Left cardiac atrium (tissue), 4 donors: ENCODE measurements at regions not wholly inside any gene's neighbourhood (a gene's known extent, or its start where the extent isn't known, plus 50 kb on each side); places are given as distances from the start of the nearest gene placed in this dataset.
"Not testable (repeated sequence)": the region's sequence is repeated elsewhere in the genome, so short reads cannot be mapped to it uniquely, and the experiment has no call there.

Experiments
- ATAC-seq, 2 donors: fragments of 200-7000 bp; cut with Tn5 transposase; one replicate each; pipeline ENCODE4 v1.9.1; 2020; ENCODE audit warnings: mild to moderate bottlenecking in 2 of 2, moderate library complexity in 2 of 2
- DNase-seq: peaks from one replicate; pipeline ENCODE4 v3.0.0-alpha.2; 2020
- intact Hi-C, 2 donors: fragments of 100-400 bp; cut with DNase I; formaldehyde crosslinking; loops; one replicate each; pipeline versions ENCODE4 v1.14.1 to v1.15.1; 2022 to 2023
- donor health status: DM: no; HTN: yes; CAD: no.
- donor health status: DM: no; HTN: yes; CAD: no; lungs with severe emphysema.
- donor health status: DM: yes; HTN: yes; CAD: no.
- donor health status: Dilated cardiomyopathy.

DNA sequence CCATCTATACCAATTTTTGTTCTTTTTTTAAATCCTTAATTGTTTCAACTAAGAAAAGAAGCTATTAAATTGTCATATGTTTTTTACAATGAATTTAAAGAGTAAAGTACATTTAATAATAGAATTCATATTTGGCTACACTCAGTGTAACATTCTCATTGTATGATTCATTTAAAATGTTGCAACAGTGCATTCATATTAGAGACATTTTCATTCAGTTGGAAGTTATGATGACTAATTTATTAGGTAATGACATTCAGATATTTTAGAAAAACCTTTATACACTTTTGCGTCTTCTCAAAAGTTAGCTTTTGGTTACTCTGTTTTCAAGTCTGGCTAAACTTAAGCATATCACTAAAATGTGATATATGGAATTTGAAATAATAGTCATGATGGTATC lies 887.5 kb upstream of the NRXN1 start:
- intact Hi-C loops = no loop called here
- ATAC-seq = peak in 1 of 2 donors; percentile 51

DNA sequence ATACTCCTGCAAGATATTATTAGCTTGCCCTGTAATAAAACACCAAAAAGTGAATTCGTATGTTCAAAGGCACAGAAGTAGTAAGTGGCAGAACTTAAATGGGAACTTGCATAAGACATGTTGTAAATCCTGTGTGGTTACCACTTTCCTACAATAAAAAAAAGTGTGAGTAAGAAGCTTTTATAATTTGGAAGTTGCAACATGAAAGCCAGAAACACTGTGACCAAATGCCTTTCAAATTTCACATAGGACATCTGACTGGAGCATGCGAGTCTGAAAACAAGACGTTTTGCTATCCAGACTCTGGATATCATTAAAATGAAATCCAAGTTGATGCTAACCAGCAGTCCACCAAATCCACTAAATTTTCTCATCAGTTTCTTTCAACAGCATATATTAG lies 886.2 kb upstream of the NRXN1 start:
- intact Hi-C loops = no loop called here
- DNase-seq (no peak), ATAC-seq (no peak)

More for the DNA sequence above, 887.5 kb upstream of the NRXN1 start:
- DNase-seq = no peak

- DNase-seq = no peak
- intact Hi-C loops = no loop called here
- no peak for ATAC-seq
These were observed 871.8 kb upstream of the NRXN1 start for GRCh38 chr2:51903728-51904127.

GRCh38 chr2:51899643-51900042 lies 867.7 kb upstream of the NRXN1 start:
- ATAC-seq (no peak), DNase-seq (no peak)
- intact Hi-C loops = no loop called here

DNA sequence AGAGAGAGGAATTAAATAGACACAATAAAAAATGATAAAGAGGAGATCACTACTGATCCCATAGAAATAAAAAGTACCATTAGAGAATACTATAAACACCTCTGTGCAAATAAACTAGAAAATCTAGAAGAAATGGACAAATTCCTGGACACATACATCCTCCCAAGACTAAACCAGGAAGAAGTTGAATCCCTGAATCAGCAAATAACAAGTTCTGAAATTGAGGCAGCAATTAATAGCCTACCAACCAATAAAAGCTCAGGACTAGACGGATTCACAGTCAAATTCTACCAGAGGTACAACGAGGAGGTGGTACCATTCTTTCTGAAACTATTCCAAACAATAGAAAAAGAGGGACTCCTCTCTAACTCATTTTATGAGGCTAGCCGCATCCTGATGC lies 862.7 kb upstream of the NRXN1 start:
- ATAC-seq, intact Hi-C loops: not testable (repeated sequence)

GRCh38 chr2:51888120-51888519 lies 856.2 kb upstream of the NRXN1 start:
- intact Hi-C loops = no loop called here
- DNase-seq = no peak
- no peak for ATAC-seq

More for the DNA sequence above, 862.7 kb upstream of the NRXN1 start:
- DNase-seq = not testable (repeated sequence)

DNA sequence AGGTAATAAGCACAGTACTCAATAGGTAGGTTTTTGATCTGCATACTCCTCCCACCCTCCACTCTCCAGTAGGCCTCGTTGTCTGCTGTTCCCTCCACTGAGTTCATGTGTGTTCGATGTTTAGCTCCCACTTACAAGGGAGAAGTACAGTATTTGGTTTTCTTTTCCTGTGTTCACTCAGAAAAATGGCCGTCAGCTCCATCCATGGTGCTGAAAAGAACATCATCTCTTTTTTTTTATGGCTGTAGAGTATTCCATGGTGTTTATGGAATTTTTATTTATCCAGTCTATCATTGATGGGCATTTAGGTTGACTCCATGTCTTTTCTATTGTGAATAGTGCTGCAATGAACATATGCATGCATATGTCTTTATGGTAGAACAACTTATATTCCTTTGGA lies 849.7 kb upstream of the NRXN1 start:
- no peak for DNase-seq
- ATAC-seq = no peak
- intact Hi-C loops = no loop called here

DNA sequence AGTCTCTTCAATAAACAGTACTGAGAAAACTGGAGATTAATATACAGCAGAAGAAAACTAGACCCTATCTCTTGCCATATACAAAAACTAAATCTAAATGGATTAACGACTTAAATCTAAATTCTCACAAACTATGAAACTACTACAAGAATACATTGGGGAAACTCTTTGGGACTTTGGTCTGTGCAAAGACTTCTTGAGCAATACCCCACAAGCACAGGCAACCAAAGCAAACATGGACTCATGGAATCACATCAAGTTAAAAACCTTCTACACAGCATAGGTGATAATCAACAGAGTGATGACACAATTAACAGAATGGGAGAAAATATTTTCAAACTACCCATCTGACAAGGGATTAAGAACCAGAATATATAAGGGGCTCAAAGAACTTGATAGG lies 848.2 kb upstream of the NRXN1 start:
- ATAC-seq (no peak), DNase-seq (no peak)
- intact Hi-C loops = no loop called here

GRCh38 chr2:51866361-51866760 lies 834.4 kb upstream of the NRXN1 start:
- intact Hi-C loops = no loop called here

DNA sequence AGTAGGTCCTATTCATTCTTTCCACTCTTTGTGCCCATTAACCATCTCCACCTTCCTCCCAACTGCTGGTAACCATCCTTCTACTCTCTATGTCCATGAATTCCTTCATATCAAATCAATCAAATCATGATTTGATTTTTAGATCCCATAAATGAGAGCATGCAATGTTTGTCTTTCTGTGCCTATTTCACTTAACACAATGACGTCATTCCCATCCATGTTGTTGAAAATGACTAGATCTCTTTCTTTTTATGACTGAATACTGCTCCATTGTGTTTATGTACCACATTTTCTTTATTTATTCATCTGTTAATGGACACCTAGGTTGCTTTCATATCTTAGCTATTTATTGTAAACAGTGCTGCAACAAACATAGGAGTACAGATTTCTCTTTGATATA lies 827.3 kb upstream of the NRXN1 start:
- DNase-seq (no peak), ATAC-seq (no peak)
- intact Hi-C loops = no loop called here

More at GRCh38 chr2:51866361-51866760, 834.4 kb upstream of the NRXN1 start:
- no peak for DNase-seq
- ATAC-seq = no peak

DNA sequence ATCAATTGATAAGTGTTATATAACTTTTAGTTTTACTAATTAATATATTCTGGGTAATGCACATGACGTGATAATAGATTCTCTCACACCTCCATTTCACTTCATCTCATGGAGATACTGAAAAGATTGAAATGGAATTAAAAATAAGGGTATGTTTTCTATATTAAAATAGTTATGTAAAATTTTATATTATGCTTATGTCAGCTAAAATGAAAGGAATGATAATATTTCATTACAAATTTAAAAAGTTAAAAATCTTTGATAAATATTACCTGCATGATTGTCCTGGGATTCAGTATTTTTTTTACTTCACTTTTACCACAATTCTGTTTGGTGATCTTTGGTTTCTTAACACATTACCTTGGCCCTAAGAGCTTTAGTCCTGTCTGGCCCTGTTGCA lies 823.8 kb upstream of the NRXN1 start:
- ATAC-seq = no peak
- intact Hi-C loops = no loop called here

GRCh38 chr2:51846796-51847195 lies 814.9 kb upstream of the NRXN1 start:
- ATAC-seq (no peak), DNase-seq (no peak)
- intact Hi-C loops = no loop called here

More for the DNA sequence above, 823.8 kb upstream of the NRXN1 start:
- no peak for DNase-seq

GRCh38 chr2:51846018-51846417 lies 814.1 kb upstream of the NRXN1 start:
- intact Hi-C loops = no loop called here
- DNase-seq (no peak), ATAC-seq (no peak)

DNA sequence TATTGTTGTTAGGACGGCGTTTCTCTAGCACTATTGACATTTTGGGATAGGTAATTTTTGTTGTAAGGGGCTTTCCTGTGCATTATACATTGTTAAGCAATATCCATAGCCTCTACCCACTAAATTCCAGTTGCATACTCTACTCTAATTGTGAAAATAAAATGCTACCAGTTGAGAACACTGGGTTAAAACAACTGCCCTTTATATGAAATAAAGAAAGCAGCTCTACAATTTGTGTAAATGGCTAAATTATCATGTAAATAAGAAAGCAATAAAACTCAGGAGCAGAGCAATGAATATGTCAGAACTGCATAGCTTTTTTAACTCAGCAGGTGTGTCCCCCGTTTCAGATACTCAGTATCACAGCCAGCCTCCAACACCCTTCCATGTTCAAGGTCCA lies 812.7 kb upstream of the NRXN1 start:
- ATAC-seq = no peak
- intact Hi-C loops = no loop called here
- DNase-seq = no peak

GRCh38 chr2:51829477-51829876 lies 797.5 kb upstream of the NRXN1 start:
- no peak for DNase-seq
- no peak for ATAC-seq
- intact Hi-C loops = no loop called here

DNA sequence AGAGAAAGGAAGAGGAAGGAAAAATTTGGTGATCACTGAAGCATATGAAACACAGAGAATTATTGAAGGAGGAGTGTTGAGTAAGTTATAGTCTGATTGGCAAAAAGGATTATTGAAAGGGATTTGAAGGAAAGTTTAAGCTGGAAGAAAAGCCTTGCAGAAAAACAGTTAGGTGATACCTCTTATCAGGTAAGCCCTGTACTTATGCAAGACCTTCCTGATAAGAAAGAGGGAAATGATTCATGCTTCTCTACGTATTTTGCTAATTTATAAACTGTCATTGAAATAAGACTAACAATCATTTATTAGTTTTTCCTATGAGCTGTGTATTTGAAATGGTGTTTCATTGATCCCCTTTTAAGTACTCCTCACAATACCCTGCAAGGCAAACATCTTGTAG lies 793.9 kb upstream of the NRXN1 start:
- intact Hi-C loops = no loop called here

DNA sequence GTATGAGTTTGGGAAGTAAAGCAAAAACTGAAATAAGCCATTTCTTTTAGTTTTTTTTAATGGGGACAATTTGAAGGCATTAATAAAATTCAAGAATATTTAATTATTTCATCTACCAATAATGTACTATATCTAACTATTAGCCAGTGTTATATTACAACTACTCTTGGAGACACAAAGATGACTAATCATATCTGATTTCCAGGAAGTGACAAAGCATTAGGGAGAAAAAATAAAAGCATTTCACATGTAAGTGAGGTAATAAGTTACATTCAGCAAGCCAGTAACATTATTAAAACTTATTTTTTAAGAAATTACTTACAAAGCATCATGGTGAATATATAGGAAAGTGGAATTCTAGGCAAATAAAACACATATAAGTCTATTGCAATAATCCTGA lies 781.3 kb upstream of the NRXN1 start:
- intact Hi-C loops = no loop called here
- DNase-seq (no peak), ATAC-seq (no peak)

More for the DNA sequence above, 793.9 kb upstream of the NRXN1 start:
- ATAC-seq = no peak
- DNase-seq = no peak

DNA sequence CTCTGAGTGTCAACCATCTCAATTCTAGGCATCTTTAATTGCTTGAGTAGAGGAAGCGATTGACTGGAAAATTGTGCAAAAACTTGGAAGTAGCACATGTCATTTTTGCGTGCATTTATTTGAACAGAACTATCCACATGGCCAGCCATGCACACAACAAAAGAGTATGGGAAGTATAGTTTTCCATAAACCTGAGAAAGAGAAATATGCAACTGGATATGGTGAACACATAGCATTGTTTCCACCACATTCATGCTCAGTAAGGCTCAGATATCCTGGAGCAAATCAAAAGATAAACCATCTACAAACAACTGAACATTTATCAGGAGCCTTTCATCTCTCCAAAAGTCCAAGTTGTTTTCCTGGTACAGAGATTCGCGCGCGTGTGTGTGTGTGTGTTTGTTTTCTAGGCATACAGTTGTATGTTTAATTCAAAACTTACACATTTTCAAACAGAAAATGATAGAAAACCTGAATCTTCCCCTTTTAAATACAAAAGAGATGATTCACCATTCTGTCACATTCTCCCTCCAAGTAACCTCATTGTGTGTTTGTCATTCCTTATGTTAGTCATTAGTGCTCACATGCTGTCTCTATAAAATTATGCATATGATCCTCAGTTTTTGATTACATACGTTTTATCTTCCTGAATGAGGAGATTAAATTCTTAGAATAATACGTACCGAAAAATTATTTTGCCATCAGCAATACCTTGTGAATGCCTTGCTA lies 780.4 kb upstream of the NRXN1 start:
- ATAC-seq = no peak
- intact Hi-C loops = no loop called here

GRCh38 chr2:51810197-51810596 lies 778.3 kb upstream of the NRXN1 start:
- no peak for ATAC-seq
- no peak for DNase-seq
- intact Hi-C loops = no loop called here

More for the DNA sequence above, 780.4 kb upstream of the NRXN1 start:
- DNase-seq = no peak

GRCh38 chr2:51807229-51807628 lies 775.3 kb upstream of the NRXN1 start:
- intact Hi-C loops = no loop called here
- DNase-seq = no peak
- no peak for ATAC-seq

- no peak for ATAC-seq
- intact Hi-C loops = no loop called here
- no peak for DNase-seq
These were observed 763.4 kb upstream of the NRXN1 start for GRCh38 chr2:51795248-51795888.
